Neural progenitor cell (in vitro differentiated cells): ENCODE measurements at regions not wholly inside any gene's neighbourhood (a gene's known extent, or its start where the extent isn't known, plus 50 kb on each side); places are given as distances from the start of the nearest gene placed in this dataset.

Experiments used
- CTCF ChIP-seq: fragments of 200-600 bp; sonication (generic); IDR thresholded peaks from 2 replicates; pipeline ENCODE4 v1.5.1; 2017; ENCODE audit warnings: antibody characterized with exemption, mild to moderate bottlenecking
- EZH2 ChIP-seq: fragments of 200-600 bp; sonication (generic); IDR thresholded peaks from 2 replicates; pipeline ENCODE4 v1.6.1; 2017; ENCODE audit warnings: antibody characterized with exemption, mild to moderate bottlenecking, moderate library complexity

GRCh38 chr18:26763446-26764110, 101.9 kb downstream of the AQP4 start:
- TF ChIP-seq EZH2 (no peak), CTCF (no peak)
